GM13976 (cell line): ENCODE measurements at regions not wholly inside any gene's neighbourhood (a gene's known extent, or its start where the extent isn't known, plus 50 kb on each side); places are given as distances from the start of the nearest gene placed in this dataset.

Experiments
- DNase-seq: peaks from one replicate; pipeline ENCODE4 v3.0.0; 2012; ENCODE audit warnings: low spot score
- in situ Hi-C: fragments of 300-500 bp; cut with MboI; formaldehyde crosslinking; loops from one replicate; pipeline ENCODE4 v1.12.0; 2022; ENCODE audit warnings: low sequenced_read_pairs, mixed read lengths, inconsistent platforms; ENCODE audit not compliant: unreplicated experiment
- TF ChIP-seq, protein P1 (sequence below): IDR thresholded peaks from 2 replicates; pipeline ENCODE4 v1.5.1; 2012; ENCODE audit warnings: borderline replicate concordance, mild to moderate bottlenecking; ENCODE audit not compliant: insufficient read depth; ENCODE audit errors: extremely low read depth, missing control alignments, control extremely low read depth

DNA sequence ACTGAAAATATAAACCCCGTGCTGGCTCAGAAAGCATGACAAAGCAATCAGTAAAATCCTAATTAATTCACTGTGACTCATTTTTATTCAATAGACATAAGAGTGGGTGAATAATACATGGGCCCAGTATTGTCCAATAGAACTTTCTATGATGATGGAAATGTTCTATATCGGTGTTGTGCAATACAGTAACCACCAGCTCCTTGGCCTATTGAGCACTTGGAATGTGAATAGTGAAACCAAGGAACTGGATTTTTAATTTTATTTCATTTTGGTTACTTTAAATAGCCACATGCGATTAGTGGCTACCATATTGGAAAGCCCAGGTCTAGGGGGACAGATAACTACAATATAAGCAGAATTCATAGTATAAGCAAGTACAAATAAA, 69.8 kb upstream of the PPP2R3A start:
- in situ Hi-C loops = no loop called here
- no peak for DNase-seq
- TF ChIP-seq, protein P1, sequence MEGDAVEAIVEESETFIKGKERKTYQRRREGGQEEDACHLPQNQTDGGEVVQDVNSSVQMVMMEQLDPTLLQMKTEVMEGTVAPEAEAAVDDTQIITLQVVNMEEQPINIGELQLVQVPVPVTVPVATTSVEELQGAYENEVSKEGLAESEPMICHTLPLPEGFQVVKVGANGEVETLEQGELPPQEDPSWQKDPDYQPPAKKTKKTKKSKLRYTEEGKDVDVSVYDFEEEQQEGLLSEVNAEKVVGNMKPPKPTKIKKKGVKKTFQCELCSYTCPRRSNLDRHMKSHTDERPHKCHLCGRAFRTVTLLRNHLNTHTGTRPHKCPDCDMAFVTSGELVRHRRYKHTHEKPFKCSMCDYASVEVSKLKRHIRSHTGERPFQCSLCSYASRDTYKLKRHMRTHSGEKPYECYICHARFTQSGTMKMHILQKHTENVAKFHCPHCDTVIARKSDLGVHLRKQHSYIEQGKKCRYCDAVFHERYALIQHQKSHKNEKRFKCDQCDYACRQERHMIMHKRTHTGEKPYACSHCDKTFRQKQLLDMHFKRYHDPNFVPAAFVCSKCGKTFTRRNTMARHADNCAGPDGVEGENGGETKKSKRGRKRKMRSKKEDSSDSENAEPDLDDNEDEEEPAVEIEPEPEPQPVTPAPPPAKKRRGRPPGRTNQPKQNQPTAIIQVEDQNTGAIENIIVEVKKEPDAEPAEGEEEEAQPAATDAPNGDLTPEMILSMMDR = no peak

- TF ChIP-seq, protein P1 = no peak
- in situ Hi-C loops = no loop called here
- no peak for DNase-seq
Measured at GRCh38 chr3:135896613-135897012, 68.9 kb upstream of the PPP2R3A start.

DNA sequence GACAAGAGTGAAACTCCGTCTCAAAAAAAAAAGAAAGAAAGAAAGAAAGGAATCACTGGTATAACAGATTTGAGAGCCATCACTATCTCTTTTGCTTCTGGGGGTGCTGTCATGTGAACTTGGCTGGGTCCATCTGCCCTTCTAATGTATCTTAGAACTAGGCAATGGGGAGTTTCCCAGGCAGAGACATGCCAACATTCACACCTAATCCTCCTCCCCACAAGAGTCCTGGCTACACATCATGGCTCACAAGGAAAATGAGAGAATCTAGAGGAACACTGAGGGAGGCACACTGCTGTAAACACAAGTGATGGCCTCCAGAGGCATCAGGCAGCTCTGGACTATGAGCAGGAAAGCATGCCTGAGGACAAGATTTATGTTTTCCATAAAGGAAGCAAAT, 67.8 kb upstream of the PPP2R3A start:
- no peak for DNase-seq
- in situ Hi-C loops = no loop called here
- TF ChIP-seq, protein P1 = no peak

- DNase-seq = no peak
- TF ChIP-seq, protein P1 = no peak
- in situ Hi-C loops = no loop called here
Measured at GRCh38 chr3:135898774-135899173, 66.8 kb upstream of the PPP2R3A start.

- no peak for DNase-seq
- TF ChIP-seq, protein P1 = no peak
- in situ Hi-C loops = loop anchor here (10.0 kb wide), 1 partner anchor 140 kb away; no protein-coding TSS in a partner anchor
Measured at GRCh38 chr3:135905058-135905724, 60.3 kb upstream of the PPP2R3A start.

DNA sequence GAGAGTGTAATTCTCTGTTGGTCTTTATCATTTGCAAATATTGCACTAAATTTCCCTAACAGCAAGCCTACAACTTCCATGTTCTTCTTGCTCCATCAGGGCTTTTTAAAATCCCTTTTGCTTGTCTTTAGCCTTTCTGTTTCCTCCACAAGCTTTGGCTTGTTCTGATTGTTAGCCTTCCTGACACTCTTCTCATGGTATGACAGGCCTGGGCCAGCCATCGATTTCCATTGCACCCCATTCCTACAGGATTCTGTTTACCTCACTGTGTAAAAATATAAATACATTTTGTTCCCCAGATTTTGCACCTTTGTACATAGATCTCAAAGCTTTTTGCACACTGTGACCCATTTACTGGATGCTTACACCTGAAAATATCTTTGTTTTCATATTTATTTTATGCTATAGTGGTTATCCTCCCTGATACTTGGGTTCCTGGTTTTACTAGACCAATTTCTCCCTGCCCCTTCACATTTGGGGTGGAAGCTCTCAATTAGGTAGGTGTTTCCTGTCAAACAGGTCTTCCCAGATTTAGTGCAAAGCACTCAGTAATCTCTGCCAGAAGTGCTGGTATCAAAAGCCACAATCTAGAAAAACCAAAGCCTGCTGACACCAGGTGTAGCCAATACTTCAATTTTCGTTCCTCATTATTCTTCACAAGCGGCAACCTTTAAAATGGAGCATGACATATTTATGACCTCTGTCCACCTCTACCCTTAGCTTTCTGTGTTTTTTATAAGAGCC, 57.9 kb upstream of the PPP2R3A start:
- TF ChIP-seq, protein P1 = no peak
- DNase-seq = no peak
- in situ Hi-C loops = loop anchor here (10.0 kb wide), 1 partner anchor 137 kb away; no protein-coding TSS in a partner anchor
